Pancreas (tissue), 10 donors: ENCODE measurements at regions not wholly inside any gene's neighbourhood (a gene's known extent, or its start where the extent isn't known, plus 50 kb on each side); places are given as distances from the start of the nearest gene placed in this dataset.

Experiments
- ATAC-seq, 4 donors: fragments of 200-7000 bp; cut with Tn5 transposase; one replicate each; pipeline versions ENCODE4 v1.8.0 to v1.9.1; 2020; ENCODE audit warnings: mild to moderate bottlenecking in 4 of 4, moderate library complexity in 4 of 4
- DNase-seq, 6 donors: peaks; one replicate each; pipeline ENCODE4 v3.0.0-alpha.2; 2020
- FAIRE-seq: peaks from 2 replicates; lab custom pipeline; 2012; peaks lifted over from hg19 to GRCh38; lab: Jason Lieb, UNC
- H3K27ac ChIP-seq, 4 donors: fragments of 200-600 bp; sonication (generic); 1 replicate in 3 of 4; 2 replicates in 1 of 4; pipeline versions ENCODE4 v1.5.0 to v1.8.0; 2020
- H3K27me3 ChIP-seq, 4 donors: fragments of 200-600 bp; one replicate each; pipeline ENCODE4 v1.8.0; 2021
- H3K36me3 ChIP-seq, 3 donors: fragments of 200-600 bp; sonication (generic) in 1 of 3; one replicate each; pipeline versions ENCODE4 v1.5.0 to v1.8.0; 2020 to 2021
- H3K4me1 ChIP-seq, 3 donors: fragments of 200-600 bp; one replicate each; pipeline ENCODE4 v1.8.0; 2021
- H3K4me3 ChIP-seq, 4 donors: fragments of 200-600 bp; sonication (generic) in 2 of 4; one replicate each; pipeline versions ENCODE4 v1.5.0 to v1.8.0; 2020 to 2021
- H3K9me3 ChIP-seq, 4 donors: fragments of 200-600 bp; one replicate each; pipeline ENCODE4 v1.8.0; 2021
- CTCF ChIP-seq, 4 donors: fragments of 200-600 bp; sonication (generic) in 3 of 4; IDR thresholded peaks; one replicate each; pipeline versions ENCODE4 v1.5.0 to v1.8.0; 2021; ENCODE audit warnings: antibody characterized with exemption in 4 of 4
- WGBS, 2 donors: extraction: QIAGEN DNeasy Blood & Tissue Kit; methylation state at CpG; one replicate each; pipeline ENCODE4 v1.1.7; 2013; 5-methylcytosine and 5-hydroxymethylcytosine counted together
- intact Hi-C, 3 donors: fragments of 100-400 bp; cut with DNase I; formaldehyde crosslinking; loops; one replicate each; pipeline versions ENCODE4 v1.11.1 to v1.14.2; 2022
- donor health status: healthy with polysubstance abuse.
- donor health status: DM: no; HTN: no; CAD: no; lungs with moderate emphysema.
- donor health status: DM: no; HTN: no; CAD: no.
- donor health status: control.
- donor health status: control.
- donor health status: Bipolar disorder and iron deficiency.
- donor health status: DM: yes; HTN: yes; CAD: no.
- donor health status: DM: no; HTN: no; CAD: no.
- donor health status: DM: no; HTN: no; CAD: no.
- donor health status: DM: yes; HTN: yes; CAD: no.

GRCh38 chr5:125717209-125717608 lies 706.0 kb upstream of the GRAMD2B start:
- ATAC-seq = no peak

GRCh38 chr5:125719681-125720347 lies 703.4 kb upstream of the GRAMD2B start:
- TF ChIP-seq CTCF (IDR thresholded peaks at IDR 0.05) = no peak
- H3K36me3 ChIP-seq = no peaks in the 10 kb centered on the region
- ATAC-seq (peak; percentile 85 to 98 (median 96)), FAIRE-seq (no peak), DNase-seq (peak in 3 of 6 donors; percentile 29 to 59 (median 49))
- intact Hi-C loops = no loop called here
- WGBS, 2 donors = 17 to 20% methylated on average over 9 of the region's 9 CpGs
- no peaks in the 10 kb centered on the region for H3K27me3 ChIP-seq
- peaks cover 0 to 8% (median 3%) of the 10 kb centered on the region in 3 donors for H3K4me1 ChIP-seq
- no peaks in the 10 kb centered on the region for H3K9me3 ChIP-seq
- peak overlapping the region; percentile 20 to 74 (median 56) for H3K27ac ChIP-seq
- no peak overlapping the region for H3K4me3 ChIP-seq

More at GRCh38 chr5:125717209-125717608, 706.0 kb upstream of the GRAMD2B start:
- Histone ChIP-seq H3K9me3 (no peaks in the 10 kb centered on the region), H3K36me3 (no peaks in the 10 kb centered on the region), H3K4me1 (peaks cover 0 to 16% (median 10%) of the 10 kb centered on the region in 3 donors), H3K4me3 (no peak overlapping the region), H3K27ac (no peak overlapping the region), H3K27me3 (no peaks in the 10 kb centered on the region)
- TF ChIP-seq CTCF (IDR thresholded peaks at IDR 0.05) = no peak
- DNase-seq (no peak), FAIRE-seq (no peak)
- intact Hi-C loops = no loop called here

GRCh38 chr5:125720348-125720685 lies 702.9 kb upstream of the GRAMD2B start:
- no peaks in the 10 kb centered on the region for H3K36me3 ChIP-seq
- H3K27ac ChIP-seq = peak overlapping the region in 3 of 4 donors; percentile 20 to 74 (median 69)
- H3K9me3 ChIP-seq = no peaks in the 10 kb centered on the region
- peaks cover 0 to 8% (median 3%) of the 10 kb centered on the region in 3 donors for H3K4me1 ChIP-seq
- peak; percentile 14 to 45 (median 24) for ATAC-seq
- H3K27me3 ChIP-seq = no peaks in the 10 kb centered on the region
- TF ChIP-seq CTCF (IDR thresholded peaks at IDR 0.05) = no peak
- H3K4me3 ChIP-seq = no peak overlapping the region
- intact Hi-C loops = no loop called here
- no peak for FAIRE-seq
- 32 to 48% methylated on average over 2 of the region's 2 CpGs for WGBS, 2 donors
- DNase-seq = no peak

- WGBS, 2 donors = 97 to 98% methylated on average over 1 of the region's 1 CpG
- DNase-seq (no peak), ATAC-seq (no peak), FAIRE-seq (no peak)
- peaks cover 0 to 8% (median 3%) of the 10 kb centered on the region in 3 donors for H3K4me1 ChIP-seq
- H3K27me3 ChIP-seq = no peaks in the 10 kb centered on the region
- intact Hi-C loops = no loop called here
- TF ChIP-seq CTCF (IDR thresholded peaks at IDR 0.05) = no peak
- no peak overlapping the region for H3K4me3 ChIP-seq
- H3K27ac ChIP-seq = peak overlapping the region in 1 of 4 donors; percentile 74
- no peaks in the 10 kb centered on the region for H3K36me3 ChIP-seq
- no peaks in the 10 kb centered on the region for H3K9me3 ChIP-seq
Measured at GRCh38 chr5:125720721-125721120, 702.5 kb upstream of the GRAMD2B start.

- no peaks in the 10 kb centered on the region for H3K9me3 ChIP-seq
- H3K4me3 ChIP-seq = no peak overlapping the region
- H3K27ac ChIP-seq = no peak overlapping the region
- 91 to 97% methylated on average over 1 of the region's 1 CpG for WGBS, 2 donors
- DNase-seq = no peak
- intact Hi-C loops = no loop called here
- peaks cover 0 to 8% (median 3%) of the 10 kb centered on the region in 3 donors for H3K4me1 ChIP-seq
- no peak for TF ChIP-seq CTCF (IDR thresholded peaks at IDR 0.05)
- no peaks in the 10 kb centered on the region for H3K36me3 ChIP-seq
- no peak for ATAC-seq
- FAIRE-seq = no peak
- H3K27me3 ChIP-seq = no peaks in the 10 kb centered on the region
Measured at GRCh38 chr5:125722550-125722949, 700.7 kb upstream of the GRAMD2B start.
